ENCODE measurements at regions not wholly inside any gene's neighbourhood (a gene's known extent, or its start where the extent isn't known, plus 50 kb on each side); places are given as distances from the start of the nearest gene placed in this dataset.

GRCh38 chr3:145849115-145849514, 311.9 kb downstream of the PLOD2 start:
- Histone ChIP-seq H3K9me3 (replicated peaks in 1 of 2; ENCODE audit: control insufficient read depth in 1 of 2, insufficient read depth in 1 of 2, low read length in 2 of 2) (peaks cover 0 to 3% of the 10 kb centered on the region in 2 donors), H3K36me3 (replicated peaks in 1 of 2; ENCODE audit: control insufficient read depth in 1 of 2, insufficient read depth in 2 of 2, low read length in 2 of 2) (no peaks in the 10 kb centered on the region), H3K9ac (ENCODE audit: insufficient read depth, low read length, poor library complexity, severe bottlenecking) (no peak overlapping the region), H3K4me3 (replicated peaks in 1 of 3; ENCODE audit: low read depth in 2 of 3, low read length in 3 of 3) (no peak overlapping the region), H4K20me1 (ENCODE audit: insufficient read depth, low read length) (no peaks in the 10 kb centered on the region), H3K4me2 (replicated peaks; ENCODE audit: extremely low read depth, low read length, poor library complexity, severe bottlenecking) (no peak overlapping the region), H2AFZ (ENCODE audit: insufficient read depth, low read depth, low read length, poor library complexity, severe bottlenecking) (no peak overlapping the region), H3K27me3 (ENCODE audit: control insufficient read depth in 2 of 2, insufficient read depth in 2 of 2, low read length in 2 of 2) (no peaks in the 10 kb centered on the region), H3K27ac (ENCODE audit: low read depth in 1 of 2, low read length in 2 of 2) (no peak overlapping the region), H3K4me1 (ENCODE audit: control insufficient read depth in 1 of 2, insufficient read depth in 2 of 2, low read length in 2 of 2) (no peaks in the 10 kb centered on the region), H3K79me2 (ENCODE audit: insufficient read depth, low read length) (no peaks in the 10 kb centered on the region)
- peaks cover 0 to 7% (median 4%) of the 10 kb centered on the region in 7 donors for H3K9me3 Mint-ChIP-seq
- H3K27me3 Mint-ChIP-seq (ENCODE audit: low read depth in 3 of 3) = no peaks in the 10 kb centered on the region
- intact Hi-C loops (cut with micrococcal nuclease) = no loop called here
- H3K27ac Mint-ChIP-seq = no peak overlapping the region
- DNase-seq = no peak
- no peaks in the 10 kb centered on the region for H3K36me3 Mint-ChIP-seq
- H3K4me3 Mint-ChIP-seq = no peak overlapping the region
- no peaks in the 10 kb centered on the region for H3K4me1 Mint-ChIP-seq
- no CpG with 5 or more reads among the region's 1 CpG for WGBS (ENCODE audit: insufficient coverage)
- TF ChIP-seq, protein P1, sequence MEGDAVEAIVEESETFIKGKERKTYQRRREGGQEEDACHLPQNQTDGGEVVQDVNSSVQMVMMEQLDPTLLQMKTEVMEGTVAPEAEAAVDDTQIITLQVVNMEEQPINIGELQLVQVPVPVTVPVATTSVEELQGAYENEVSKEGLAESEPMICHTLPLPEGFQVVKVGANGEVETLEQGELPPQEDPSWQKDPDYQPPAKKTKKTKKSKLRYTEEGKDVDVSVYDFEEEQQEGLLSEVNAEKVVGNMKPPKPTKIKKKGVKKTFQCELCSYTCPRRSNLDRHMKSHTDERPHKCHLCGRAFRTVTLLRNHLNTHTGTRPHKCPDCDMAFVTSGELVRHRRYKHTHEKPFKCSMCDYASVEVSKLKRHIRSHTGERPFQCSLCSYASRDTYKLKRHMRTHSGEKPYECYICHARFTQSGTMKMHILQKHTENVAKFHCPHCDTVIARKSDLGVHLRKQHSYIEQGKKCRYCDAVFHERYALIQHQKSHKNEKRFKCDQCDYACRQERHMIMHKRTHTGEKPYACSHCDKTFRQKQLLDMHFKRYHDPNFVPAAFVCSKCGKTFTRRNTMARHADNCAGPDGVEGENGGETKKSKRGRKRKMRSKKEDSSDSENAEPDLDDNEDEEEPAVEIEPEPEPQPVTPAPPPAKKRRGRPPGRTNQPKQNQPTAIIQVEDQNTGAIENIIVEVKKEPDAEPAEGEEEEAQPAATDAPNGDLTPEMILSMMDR (IDR thresholded peaks at IDR 0.05) = no peak

DNA sequence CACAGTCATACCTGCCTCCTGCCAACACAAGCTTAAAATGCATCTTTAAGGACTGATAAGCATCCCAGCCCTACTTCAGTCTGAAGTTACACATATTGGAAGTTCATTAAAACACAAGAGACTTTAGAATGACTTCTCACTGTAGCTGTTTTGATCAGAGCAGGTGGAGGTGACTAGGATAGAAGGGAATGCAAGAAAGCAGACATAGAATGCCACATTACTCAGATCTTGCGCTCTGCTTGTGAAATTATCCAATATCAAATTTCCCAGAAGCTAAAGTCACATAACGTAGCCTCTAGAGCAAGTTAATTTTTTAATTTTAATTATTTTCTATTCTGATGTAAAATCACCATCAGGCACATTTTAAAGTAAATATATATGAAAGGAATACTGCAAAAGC, 306.5 kb downstream of the PLOD2 start:
- Histone ChIP-seq H2AFZ (ENCODE audit: insufficient read depth, low read depth, low read length, poor library complexity, severe bottlenecking) (no peak overlapping the region), H3K9ac (ENCODE audit: insufficient read depth, low read length, poor library complexity, severe bottlenecking) (no peak overlapping the region), H4K20me1 (ENCODE audit: insufficient read depth, low read length) (no peaks in the 10 kb centered on the region), H3K79me2 (ENCODE audit: insufficient read depth, low read length) (no peaks in the 10 kb centered on the region), H3K4me1 (ENCODE audit: control insufficient read depth in 1 of 2, insufficient read depth in 2 of 2, low read length in 2 of 2) (no peaks in the 10 kb centered on the region), H3K9me3 (replicated peaks in 1 of 2; ENCODE audit: control insufficient read depth in 1 of 2, insufficient read depth in 1 of 2, low read length in 2 of 2) (peaks cover 0 to 3% of the 10 kb centered on the region in 2 donors), H3K27ac (ENCODE audit: low read depth in 1 of 2, low read length in 2 of 2) (no peak overlapping the region), H3K4me2 (replicated peaks; ENCODE audit: extremely low read depth, low read length, poor library complexity, severe bottlenecking) (no peak overlapping the region), H3K4me3 (replicated peaks in 1 of 3; ENCODE audit: low read depth in 2 of 3, low read length in 3 of 3) (no peak overlapping the region), H3K36me3 (replicated peaks in 1 of 2; ENCODE audit: control insufficient read depth in 1 of 2, insufficient read depth in 2 of 2, low read length in 2 of 2) (no peaks in the 10 kb centered on the region), H3K27me3 (ENCODE audit: control insufficient read depth in 2 of 2, insufficient read depth in 2 of 2, low read length in 2 of 2) (no peaks in the 10 kb centered on the region)
- Mint-ChIP-seq H3K4me3 (no peak overlapping the region), H3K4me1 (no peaks in the 10 kb centered on the region), H3K27me3 (ENCODE audit: low read depth in 3 of 3) (no peaks in the 10 kb centered on the region), H3K9me3 (peaks cover 0 to 6% (median 3%) of the 10 kb centered on the region in 7 donors), H3K27ac (no peak overlapping the region), H3K36me3 (no peaks in the 10 kb centered on the region)
- intact Hi-C loops (cut with micrococcal nuclease) = no loop called here
- TF ChIP-seq, protein P1 (IDR thresholded peaks at IDR 0.05) = no peak
- WGBS (ENCODE audit: insufficient coverage) = no CpG with 5 or more reads among the region's 2 CpGs
- no peak for DNase-seq

Data from CD14-positive monocyte (primary cell).